WTC11 (cell line): ENCODE measurements at regions not wholly inside any gene's neighbourhood (a gene's known extent, or its start where the extent isn't known, plus 50 kb on each side); places are given as distances from the start of the nearest gene placed in this dataset.

ENCODE experiments used
- ATAC-seq: fragments of 200-7000 bp; cut with Tn5 transposase; 2 replicates; pipeline ENCODE4 v1.10.0; 2021; ENCODE audit warnings: mild to moderate bottlenecking, moderate library complexity
- CTCF ChIA-PET: fragments of 300-600 bp; sonication (Branson Sonifier 250); formaldehyde crosslinking; loops from one replicate; lab custom pipeline; 2021; ENCODE audit warnings: antibody characterized with exemption; lab: Charles Lee
- POLR2A ChIA-PET: fragments of 350-600 bp; sonication (Branson Sonifier 250); formaldehyde crosslinking; loops from one replicate; lab custom pipeline; 2021; ENCODE audit warnings: antibody characterized with exemption; lab: Charles Lee
- DNase-seq: peaks from one replicate; pipeline ENCODE4 v3.0.0; 2021; ENCODE audit warnings: low spot score
- H3K27ac Mint-ChIP-seq: 2 replicates; pipeline ENCODE4 v1.8.0; 2021; ENCODE audit warnings: mixed read lengths
- H3K27me3 Mint-ChIP-seq: 2 replicates; pipeline ENCODE4 v1.8.0; 2021; ENCODE audit warnings: low read depth, mild to moderate bottlenecking, moderate library complexity, mixed read lengths
- H3K36me3 Mint-ChIP-seq: 2 replicates; pipeline ENCODE4 v1.8.0; 2021; ENCODE audit warnings: mixed read lengths
- H3K4me1 Mint-ChIP-seq: 2 replicates; pipeline ENCODE4 v1.8.0; 2022; ENCODE audit warnings: mixed read lengths
- H3K4me3 Mint-ChIP-seq: 2 replicates; pipeline ENCODE4 v1.8.0; 2021; ENCODE audit warnings: mild to moderate bottlenecking, moderate library complexity, mixed read lengths
- H3K9me3 Mint-ChIP-seq: 2 replicates; pipeline ENCODE4 v1.8.0; 2021; ENCODE audit warnings: mixed read lengths
- ATF6 ChIP-seq: sonication (generic); formaldehyde crosslinking; IDR thresholded peaks from 2 replicates; pipeline ENCODE4 v1.8.1; 2023; ENCODE audit warnings: mild to moderate bottlenecking, missing genetic modification reagents
- CBFB ChIP-seq: sonication (generic); formaldehyde crosslinking; IDR thresholded peaks from 2 replicates; pipeline ENCODE4 v1.8.1; 2022; ENCODE audit warnings: mild to moderate bottlenecking, low read depth, missing genetic modification reagents
- ELF4 ChIP-seq: sonication (generic); formaldehyde crosslinking; IDR thresholded peaks from 2 replicates; pipeline ENCODE4 v1.8.1; 2022; ENCODE audit warnings: low read depth, mild to moderate bottlenecking, moderate library complexity, missing genetic modification reagents
- ESRRA ChIP-seq: sonication (generic); formaldehyde crosslinking; IDR thresholded peaks from 2 replicates; pipeline ENCODE4 v1.8.1; 2022; ENCODE audit warnings: mild to moderate bottlenecking, missing genetic modification reagents, borderline replicate concordance
- IRF2 ChIP-seq: sonication (generic); formaldehyde crosslinking; IDR thresholded peaks from 2 replicates; pipeline ENCODE4 v1.8.0; 2022; ENCODE audit warnings: low read depth, missing genetic modification reagents, borderline replicate concordance
- JAZF1 ChIP-seq: fragments of 250-450 bp; sonication (Bioruptor Pico); IDR thresholded peaks from 2 replicates; pipeline ENCODE4 v1.9.0; 2021; ENCODE audit warnings: moderate library complexity, mild to moderate bottlenecking, inconsistent platforms
- NR3C1 ChIP-seq: sonication (generic); formaldehyde crosslinking; conservative IDR thresholded peaks from 2 replicates; pipeline ENCODE4 v1.8.1; 2023; ENCODE audit warnings: low read depth, mild to moderate bottlenecking, missing genetic modification reagents
- PREB ChIP-seq: sonication (generic); formaldehyde crosslinking; IDR thresholded peaks from 2 replicates; pipeline ENCODE4 v1.8.1; 2022; ENCODE audit warnings: mild to moderate bottlenecking, missing genetic modification reagents, moderate library complexity, borderline replicate concordance
- PRRX2 ChIP-seq: fragments of 250-450 bp; sonication (Bioruptor Pico); IDR thresholded peaks from 2 replicates; pipeline ENCODE4 v1.8.0; 2021; ENCODE audit warnings: mild to moderate bottlenecking
- RELA ChIP-seq: sonication (generic); formaldehyde crosslinking; IDR thresholded peaks from 2 replicates; pipeline ENCODE4 v1.8.1; 2022; ENCODE audit warnings: missing genetic modification reagents, mild to moderate bottlenecking, borderline replicate concordance
- SP1 ChIP-seq: sonication (generic); formaldehyde crosslinking; conservative IDR thresholded peaks from 2 replicates; pipeline ENCODE4 v1.8.1; 2022; ENCODE audit warnings: missing genetic modification reagents
- TCF7 ChIP-seq: sonication (generic); formaldehyde crosslinking; IDR thresholded peaks from 2 replicates; pipeline ENCODE4 v1.8.0; 2022; ENCODE audit warnings: mild to moderate bottlenecking, low read depth, missing genetic modification reagents, moderate library complexity
- USF1 ChIP-seq: sonication (generic); formaldehyde crosslinking; IDR thresholded peaks from 2 replicates; pipeline ENCODE4 v1.8.0; 2022; ENCODE audit warnings: mild to moderate bottlenecking, missing genetic modification reagents
- USF2 ChIP-seq: sonication (generic); formaldehyde crosslinking; IDR thresholded peaks from 2 replicates; pipeline ENCODE4 v1.8.1; 2023; ENCODE audit warnings: mild to moderate bottlenecking, missing genetic modification reagents, moderate library complexity
- ZBTB21 ChIP-seq: sonication (generic); formaldehyde crosslinking; IDR thresholded peaks from 2 replicates; pipeline ENCODE4 v1.8.1; 2023; ENCODE audit warnings: mild to moderate bottlenecking, missing genetic modification reagents, borderline replicate concordance
- ZNF121 ChIP-seq: sonication (generic); formaldehyde crosslinking; IDR thresholded peaks from 2 replicates; pipeline ENCODE4 v1.8.0; 2023; ENCODE audit warnings: missing genetic modification reagents
- ZNF138 ChIP-seq: sonication (generic); formaldehyde crosslinking; conservative IDR thresholded peaks from 2 replicates; pipeline ENCODE4 v1.8.1; 2022; ENCODE audit warnings: mild to moderate bottlenecking, moderate library complexity, missing genetic modification reagents
- ZNF263 ChIP-seq: sonication (generic); formaldehyde crosslinking; IDR thresholded peaks from 2 replicates; pipeline ENCODE4 v1.8.1; 2022; ENCODE audit warnings: low read depth, mild to moderate bottlenecking, moderate library complexity, missing genetic modification reagents
- ZNF416 ChIP-seq: fragments of 250-450 bp; sonication (Bioruptor Pico); IDR thresholded peaks from 2 replicates; pipeline ENCODE4 v1.9.0; 2021; ENCODE audit warnings: mild to moderate bottlenecking, inconsistent platforms
- ZNF423 ChIP-seq: fragments of 250-450 bp; sonication (Bioruptor Pico); IDR thresholded peaks from 2 replicates; pipeline ENCODE4 v2.1.2; 2022; ENCODE audit warnings: mild to moderate bottlenecking, moderate library complexity
- ZNF532 ChIP-seq: fragments of 250-450 bp; sonication (Bioruptor Pico); IDR thresholded peaks from 2 replicates; pipeline ENCODE4 v1.9.0; 2021; ENCODE audit warnings: mild to moderate bottlenecking, borderline replicate concordance
- ZSCAN18 ChIP-seq: fragments of 250-450 bp; sonication (Bioruptor Pico); IDR thresholded peaks from 2 replicates; pipeline ENCODE4 v2.1.2; 2022; ENCODE audit warnings: mild to moderate bottlenecking, moderate library complexity
- TF ChIP-seq, protein P1 (sequence below): sonication (generic); formaldehyde crosslinking; IDR thresholded peaks from 2 replicates; pipeline ENCODE4 v1.8.0; 2022; ENCODE audit warnings: mild to moderate bottlenecking, missing genetic modification reagents
- TF ChIP-seq, protein P2 (sequence below): fragments of 200-600 bp; IDR thresholded peaks from 2 replicates; pipeline ENCODE4 v1.8.0; 2022; ENCODE audit warnings: antibody characterized with exemption

DNA sequence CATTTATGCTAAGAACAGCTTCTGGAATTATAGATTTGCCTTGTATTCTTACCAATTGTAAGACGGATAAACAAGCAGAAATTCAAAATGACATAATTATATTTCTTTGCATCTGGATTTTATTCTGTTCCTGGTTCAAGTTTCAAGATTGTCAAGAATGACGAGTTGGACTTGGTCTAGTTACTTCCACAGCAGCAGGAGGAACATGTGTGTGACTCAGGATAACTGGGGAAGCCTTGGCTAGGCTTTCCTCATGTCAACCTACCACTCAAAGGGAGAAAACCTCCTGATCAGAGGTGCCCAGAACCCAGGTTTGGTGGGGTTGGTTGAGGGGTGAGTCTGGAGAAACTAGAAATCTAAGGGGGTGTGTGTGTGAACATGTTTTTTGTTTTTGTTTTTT lies 259.7 kb downstream of the SOX2 start:
- no peak for ATAC-seq
- no peaks in the 10 kb centered on the region for H3K27me3 Mint-ChIP-seq
- H3K36me3 Mint-ChIP-seq: no peaks in the 10 kb centered on the region
- H3K4me1 Mint-ChIP-seq: peaks cover 8% of the 10 kb centered on the region
- H3K4me3 Mint-ChIP-seq: no peak overlapping the region
- TF ChIP-seq ATF6: no peak
- TF ChIP-seq SP1 (CRISPR knock-in tag): no peak
- TF ChIP-seq ZNF263: no peak
- no peak for TF ChIP-seq ZNF138 (CRISPR knock-in tag)
- TF ChIP-seq USF1 (CRISPR knock-in tag): no peak
- TF ChIP-seq JAZF1: no peak
- no peak for TF ChIP-seq ZNF121
- no peak for TF ChIP-seq ELF4 (CRISPR knock-in tag)
- no peak for TF ChIP-seq ESRRA (CRISPR knock-in tag)
- TF ChIP-seq ZNF532 (CRISPR knock-in tag): no peak
- TF ChIP-seq ZSCAN18 (CRISPR knock-in tag): no peak
- TF ChIP-seq, protein P1, sequence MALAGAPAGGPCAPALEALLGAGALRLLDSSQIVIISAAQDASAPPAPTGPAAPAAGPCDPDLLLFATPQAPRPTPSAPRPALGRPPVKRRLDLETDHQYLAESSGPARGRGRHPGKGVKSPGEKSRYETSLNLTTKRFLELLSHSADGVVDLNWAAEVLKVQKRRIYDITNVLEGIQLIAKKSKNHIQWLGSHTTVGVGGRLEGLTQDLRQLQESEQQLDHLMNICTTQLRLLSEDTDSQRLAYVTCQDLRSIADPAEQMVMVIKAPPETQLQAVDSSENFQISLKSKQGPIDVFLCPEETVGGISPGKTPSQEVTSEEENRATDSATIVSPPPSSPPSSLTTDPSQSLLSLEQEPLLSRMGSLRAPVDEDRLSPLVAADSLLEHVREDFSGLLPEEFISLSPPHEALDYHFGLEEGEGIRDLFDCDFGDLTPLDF: no peak
- H3K27ac Mint-ChIP-seq: no peak overlapping the region
- ChIA-PET CTCF (no interaction called here), POLR2A (no interaction called here)
- DNase-seq: no peak
- H3K9me3 Mint-ChIP-seq: peaks cover under 1% of the 10 kb centered on the region; the same call in 1 of the 2 replicates

DNA sequence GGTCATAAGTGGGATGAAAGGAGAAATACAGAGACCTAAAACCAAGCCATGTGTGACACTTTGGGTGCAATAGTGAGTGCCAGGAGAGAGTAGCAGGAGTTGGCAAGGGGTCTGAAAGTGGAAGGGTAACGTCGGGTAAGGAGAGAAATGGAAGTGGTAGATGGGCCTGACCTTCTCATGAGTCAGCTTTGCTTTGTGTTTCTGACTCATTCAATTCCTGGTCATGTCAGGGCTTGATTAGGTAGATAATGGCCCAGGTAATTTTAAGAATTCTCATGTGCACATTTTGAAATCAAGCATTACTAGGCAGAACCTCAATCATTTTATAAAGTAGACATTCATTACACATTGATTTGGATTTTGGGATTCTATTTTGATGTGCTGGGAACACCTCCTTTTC lies 262.5 kb downstream of the SOX2 start:
- ATAC-seq (no peak), DNase-seq (no peak)
- no peak overlapping the region for H3K27ac Mint-ChIP-seq
- ChIA-PET CTCF (no interaction called here), POLR2A (no interaction called here)
- H3K9me3 Mint-ChIP-seq: peaks cover 3% of the 10 kb centered on the region; the same call in 1 of the 2 replicates
- H3K4me3 Mint-ChIP-seq: no peak overlapping the region
- no peaks in the 10 kb centered on the region for H3K27me3 Mint-ChIP-seq
- 0 out of 2 replicates have a peak, but pooled peaks cover 5% of the 10 kb centered on the region for H3K4me1 Mint-ChIP-seq
- H3K36me3 Mint-ChIP-seq: no peaks in the 10 kb centered on the region
- TF ChIP-seq NR3C1 (CRISPR knock-in tag): no peak
- TF ChIP-seq, protein P2, sequence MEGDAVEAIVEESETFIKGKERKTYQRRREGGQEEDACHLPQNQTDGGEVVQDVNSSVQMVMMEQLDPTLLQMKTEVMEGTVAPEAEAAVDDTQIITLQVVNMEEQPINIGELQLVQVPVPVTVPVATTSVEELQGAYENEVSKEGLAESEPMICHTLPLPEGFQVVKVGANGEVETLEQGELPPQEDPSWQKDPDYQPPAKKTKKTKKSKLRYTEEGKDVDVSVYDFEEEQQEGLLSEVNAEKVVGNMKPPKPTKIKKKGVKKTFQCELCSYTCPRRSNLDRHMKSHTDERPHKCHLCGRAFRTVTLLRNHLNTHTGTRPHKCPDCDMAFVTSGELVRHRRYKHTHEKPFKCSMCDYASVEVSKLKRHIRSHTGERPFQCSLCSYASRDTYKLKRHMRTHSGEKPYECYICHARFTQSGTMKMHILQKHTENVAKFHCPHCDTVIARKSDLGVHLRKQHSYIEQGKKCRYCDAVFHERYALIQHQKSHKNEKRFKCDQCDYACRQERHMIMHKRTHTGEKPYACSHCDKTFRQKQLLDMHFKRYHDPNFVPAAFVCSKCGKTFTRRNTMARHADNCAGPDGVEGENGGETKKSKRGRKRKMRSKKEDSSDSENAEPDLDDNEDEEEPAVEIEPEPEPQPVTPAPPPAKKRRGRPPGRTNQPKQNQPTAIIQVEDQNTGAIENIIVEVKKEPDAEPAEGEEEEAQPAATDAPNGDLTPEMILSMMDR: no peak
- no peak for TF ChIP-seq USF2 (CRISPR knock-in tag)
- no peak for TF ChIP-seq PRRX2
- no peak for TF ChIP-seq ZNF416
- TF ChIP-seq ZNF423 (CRISPR knock-in tag): no peak
- TF ChIP-seq RELA (CRISPR knock-in tag): no peak
- TF ChIP-seq TCF7: no peak
- no peak for TF ChIP-seq ZBTB21
- no peak for TF ChIP-seq PREB (CRISPR knock-in tag)
- no peak for TF ChIP-seq IRF2
- no peak for TF ChIP-seq SP1 (CRISPR knock-in tag)
- no peak for TF ChIP-seq CBFB (CRISPR knock-in tag)
